GM13976 (cell line): ENCODE measurements at regions not wholly inside any gene's neighbourhood (a gene's known extent, or its start where the extent isn't known, plus 50 kb on each side); places are given as distances from the start of the nearest gene placed in this dataset.

Source experiments
- DNase-seq: peaks from one replicate; pipeline ENCODE4 v3.0.0; 2012; ENCODE audit warnings: low spot score
- in situ Hi-C: fragments of 300-500 bp; cut with MboI; formaldehyde crosslinking; loops from one replicate; pipeline ENCODE4 v1.12.0; 2022; ENCODE audit warnings: low sequenced_read_pairs, mixed read lengths, inconsistent platforms; ENCODE audit not compliant: unreplicated experiment
- TF ChIP-seq, protein P1 (sequence below): IDR thresholded peaks from 2 replicates; pipeline ENCODE4 v1.5.1; 2012; ENCODE audit warnings: borderline replicate concordance, mild to moderate bottlenecking; ENCODE audit not compliant: insufficient read depth; ENCODE audit errors: extremely low read depth, missing control alignments, control extremely low read depth

GRCh38 chr6:145483191-145483996, 251.9 kb downstream of the EPM2A start:
- DNase-seq: no peak
- TF ChIP-seq, protein P1, sequence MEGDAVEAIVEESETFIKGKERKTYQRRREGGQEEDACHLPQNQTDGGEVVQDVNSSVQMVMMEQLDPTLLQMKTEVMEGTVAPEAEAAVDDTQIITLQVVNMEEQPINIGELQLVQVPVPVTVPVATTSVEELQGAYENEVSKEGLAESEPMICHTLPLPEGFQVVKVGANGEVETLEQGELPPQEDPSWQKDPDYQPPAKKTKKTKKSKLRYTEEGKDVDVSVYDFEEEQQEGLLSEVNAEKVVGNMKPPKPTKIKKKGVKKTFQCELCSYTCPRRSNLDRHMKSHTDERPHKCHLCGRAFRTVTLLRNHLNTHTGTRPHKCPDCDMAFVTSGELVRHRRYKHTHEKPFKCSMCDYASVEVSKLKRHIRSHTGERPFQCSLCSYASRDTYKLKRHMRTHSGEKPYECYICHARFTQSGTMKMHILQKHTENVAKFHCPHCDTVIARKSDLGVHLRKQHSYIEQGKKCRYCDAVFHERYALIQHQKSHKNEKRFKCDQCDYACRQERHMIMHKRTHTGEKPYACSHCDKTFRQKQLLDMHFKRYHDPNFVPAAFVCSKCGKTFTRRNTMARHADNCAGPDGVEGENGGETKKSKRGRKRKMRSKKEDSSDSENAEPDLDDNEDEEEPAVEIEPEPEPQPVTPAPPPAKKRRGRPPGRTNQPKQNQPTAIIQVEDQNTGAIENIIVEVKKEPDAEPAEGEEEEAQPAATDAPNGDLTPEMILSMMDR: no peak
- in situ Hi-C loops: no loop called here

DNA sequence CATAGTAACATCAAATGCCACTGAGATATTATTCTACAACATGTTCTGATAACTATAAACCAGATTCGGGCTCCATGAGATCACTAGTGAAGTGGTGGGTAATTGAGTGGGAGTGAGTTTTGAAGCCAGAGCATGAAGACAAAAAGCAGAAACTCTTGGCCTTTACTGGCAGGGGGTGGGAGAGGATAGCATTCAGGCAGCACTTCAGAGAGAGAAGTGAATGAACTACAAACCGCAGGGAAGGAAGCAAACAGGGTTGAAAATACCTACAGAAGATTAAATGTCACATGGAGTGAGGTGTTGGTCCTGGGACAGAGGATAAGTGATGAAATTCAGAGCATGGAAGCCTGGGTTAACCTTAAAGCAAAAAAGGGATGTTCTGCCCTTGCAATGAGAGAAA, 250.0 kb downstream of the EPM2A start:
- no peak for DNase-seq
- in situ Hi-C loops: no loop called here
- TF ChIP-seq, protein P1: no peak

DNA sequence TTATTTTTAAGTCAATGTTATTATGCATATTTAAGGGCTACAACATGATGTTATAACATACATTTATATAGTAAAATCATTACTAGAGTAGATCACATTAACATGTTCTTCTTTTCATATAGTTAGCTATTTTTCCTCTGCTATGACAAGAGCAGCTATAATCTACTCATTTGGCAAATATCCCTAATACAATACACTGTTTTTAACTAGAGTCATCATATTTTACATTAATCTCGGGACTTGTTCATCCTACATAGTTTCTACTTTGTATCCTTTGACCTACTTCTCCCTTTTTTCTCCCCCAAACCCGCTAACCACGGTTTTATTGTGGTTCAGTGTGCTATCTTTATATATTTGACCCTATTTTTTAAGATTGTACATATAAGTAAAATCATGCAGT, 249.0 kb downstream of the EPM2A start:
- TF ChIP-seq, protein P1: no peak
- in situ Hi-C loops: no loop called here
- no peak for DNase-seq

- DNase-seq: no peak
- in situ Hi-C loops: no loop called here
- TF ChIP-seq, protein P1: no peak
Observed at GRCh38 chr6:145489583-145489982, 245.7 kb downstream of the EPM2A start.

DNA sequence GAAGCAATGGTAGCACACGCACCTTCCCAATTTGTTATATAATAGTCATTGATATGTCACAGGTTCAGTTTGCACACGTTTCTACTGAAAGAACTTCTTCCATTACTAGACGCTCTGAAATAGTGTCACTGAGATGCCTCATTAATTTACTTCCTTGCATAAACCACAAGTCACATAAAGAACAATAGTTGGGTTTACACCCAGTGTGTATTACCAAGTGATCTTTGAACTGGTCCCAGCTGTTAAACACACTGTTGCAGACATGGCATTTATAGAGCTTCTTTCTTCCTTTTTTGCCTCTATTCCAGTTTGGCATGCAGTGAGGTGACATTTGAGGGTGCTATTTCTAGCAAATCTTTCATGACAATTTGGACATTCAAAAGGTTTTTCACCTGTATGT, 245.3 kb downstream of the EPM2A start:
- TF ChIP-seq, protein P1: no peak
- in situ Hi-C loops: no loop called here
- no peak for DNase-seq

DNA sequence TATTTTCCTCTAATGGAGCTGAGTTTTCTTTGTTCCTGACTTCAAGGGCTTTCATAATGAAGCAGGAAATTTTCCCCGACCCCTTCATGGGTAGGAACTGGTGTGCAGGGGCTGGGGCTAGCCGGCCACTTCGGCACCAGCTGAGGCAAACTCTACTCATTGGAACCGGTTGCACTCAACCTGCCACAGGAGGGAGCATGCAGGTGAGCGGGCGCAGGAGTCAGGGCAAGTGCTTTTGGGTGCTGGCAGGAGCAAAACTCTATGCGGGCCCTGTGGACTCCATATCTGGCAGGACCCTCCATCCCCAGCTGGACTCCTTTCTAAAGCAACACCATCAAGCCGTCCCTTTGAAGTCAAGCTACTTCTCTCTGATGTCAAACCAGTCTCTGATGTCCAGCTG, 244.2 kb downstream of the EPM2A start:
- DNase-seq: no peak
- in situ Hi-C loops: no loop called here
- TF ChIP-seq, protein P1: no peak
